H9 (cell line): ENCODE measurements at regions not wholly inside any gene's neighbourhood (a gene's known extent, or its start where the extent isn't known, plus 50 kb on each side); places are given as distances from the start of the nearest gene placed in this dataset.

Experiments used
- DNase-seq: peaks from one replicate; pipeline ENCODE4 v3.0.0-alpha.2; 2017
- H2AFZ ChIP-seq: one replicate; pipeline ENCODE4 v1.6.1; 2013; ENCODE audit warnings: mild to moderate bottlenecking, low read length, control low read depth, moderate library complexity
- H2AK5ac ChIP-seq: 2 replicates; pipeline ENCODE4 v1.6.1; 2013; ENCODE audit warnings: low read length, control low read depth, mixed read lengths; ENCODE audit not compliant: insufficient read length
- H2BK120ac ChIP-seq: one replicate; pipeline ENCODE4 v1.6.1; 2013; ENCODE audit warnings: low read depth, mild to moderate bottlenecking, low read length, control low read depth, inconsistent platforms; ENCODE audit not compliant: poor library complexity, severe bottlenecking
- H2BK12ac ChIP-seq: 2 replicates; pipeline ENCODE4 v1.6.1; 2013; ENCODE audit warnings: low read length, control low read depth, mixed read lengths, low read depth; ENCODE audit not compliant: insufficient read length
- H2BK15ac ChIP-seq: 2 replicates; pipeline ENCODE4 v1.6.1; 2013; ENCODE audit warnings: low read depth, low read length, control low read depth
- H2BK20ac ChIP-seq: one replicate; pipeline ENCODE4 v1.6.1; 2013; ENCODE audit warnings: low read depth, mild to moderate bottlenecking, low read length, control low read depth, inconsistent platforms; ENCODE audit not compliant: poor library complexity, severe bottlenecking
- H2BK5ac ChIP-seq: 2 replicates; pipeline ENCODE4 v1.6.1; 2013; ENCODE audit warnings: low read length, control low read depth, mixed read lengths; ENCODE audit not compliant: insufficient read length
- H3K14ac ChIP-seq: 2 replicates; pipeline ENCODE4 v1.6.1; 2013; ENCODE audit warnings: low read length, control low read depth; ENCODE audit not compliant: insufficient read depth
- H3K18ac ChIP-seq: 2 replicates; pipeline ENCODE4 v1.6.1; 2013; ENCODE audit warnings: low read depth, mild to moderate bottlenecking, mixed read lengths, low read length, control low read depth; ENCODE audit not compliant: insufficient read length
- H3K23ac ChIP-seq: 2 replicates; pipeline ENCODE4 v1.6.1; 2013; ENCODE audit warnings: low read length, control low read depth, mixed read lengths, low read depth; ENCODE audit not compliant: insufficient read length
- H3K23me2 ChIP-seq: 2 replicates; pipeline ENCODE4 v1.6.1; 2013; ENCODE audit warnings: low read depth, mild to moderate bottlenecking, mixed read lengths, low read length, control low read depth; ENCODE audit not compliant: insufficient read length, poor library complexity, severe bottlenecking
- H3K27ac ChIP-seq: 2 replicates; pipeline ENCODE4 v1.5.1; 2013; ENCODE audit warnings: low read length, control low read depth, mixed read lengths, low read depth; ENCODE audit not compliant: insufficient read length
- H3K27me3 ChIP-seq: 2 replicates; pipeline ENCODE4 v1.6.1; 2013; ENCODE audit warnings: low read length, control low read depth, inconsistent platforms; ENCODE audit not compliant: insufficient read depth
- H3K4ac ChIP-seq: 2 replicates; pipeline ENCODE4 v1.6.1; 2013; ENCODE audit warnings: low read depth, mild to moderate bottlenecking, control low read depth, inconsistent platforms, low read length, moderate library complexity
- H3K4me1 ChIP-seq: 2 replicates; pipeline ENCODE4 v1.6.1; 2013; ENCODE audit warnings: low read length, control low read depth, inconsistent platforms; ENCODE audit not compliant: insufficient read depth
- H3K4me2 ChIP-seq: 2 replicates; pipeline ENCODE4 v1.6.1; 2013; ENCODE audit warnings: low read length, control low read depth, mixed read lengths; ENCODE audit not compliant: insufficient read length, insufficient read depth
- H3K56ac ChIP-seq: 2 replicates; pipeline ENCODE4 v1.6.1; 2013; ENCODE audit warnings: low read depth, mild to moderate bottlenecking, mixed read lengths, low read length, control low read depth; ENCODE audit not compliant: insufficient read length
- H3K79me1 ChIP-seq: 2 replicates; pipeline ENCODE4 v1.6.1; 2013; ENCODE audit warnings: low read depth, mild to moderate bottlenecking, moderate library complexity, low read length, control low read depth, inconsistent platforms; ENCODE audit not compliant: insufficient read depth, poor library complexity, severe bottlenecking
- H3K79me2 ChIP-seq: 2 replicates; pipeline ENCODE4 v1.6.1; 2013; ENCODE audit warnings: low read length, control low read depth, inconsistent platforms; ENCODE audit not compliant: insufficient read depth
- H3K9ac ChIP-seq: 2 replicates; pipeline ENCODE4 v1.6.1; 2013; ENCODE audit warnings: low read length, control low read depth, mixed read lengths; ENCODE audit not compliant: insufficient read length; ENCODE audit errors: extremely low read depth
- H3K9me3 ChIP-seq: one replicate; pipeline ENCODE4 v1.6.1; 2013; ENCODE audit warnings: low read depth, low read length, inconsistent platforms; ENCODE audit not compliant: control insufficient read depth
- H3T11ph ChIP-seq: one replicate; pipeline ENCODE4 v1.6.1; 2013; ENCODE audit warnings: mild to moderate bottlenecking, low read length, control low read depth, inconsistent platforms
- H4K20me1 ChIP-seq: one replicate; pipeline ENCODE4 v1.6.1; 2013; ENCODE audit not compliant: control insufficient read depth, insufficient read length, insufficient read depth
- H4K5ac ChIP-seq: 2 replicates; pipeline ENCODE4 v1.6.1; 2013; ENCODE audit warnings: low read depth, mild to moderate bottlenecking, mixed read lengths, low read length, control low read depth; ENCODE audit not compliant: insufficient read length
- H4K8ac ChIP-seq: replicated peaks from 2 replicates; pipeline ENCODE4 v1.6.1; 2013; ENCODE audit warnings: low read length, control low read depth, mixed read lengths, low read depth; ENCODE audit not compliant: insufficient read length
- H4K91ac ChIP-seq: 2 replicates; pipeline ENCODE4 v1.6.1; 2013; ENCODE audit warnings: low read depth, mild to moderate bottlenecking, moderate library complexity, mixed read lengths, low read length, control low read depth; ENCODE audit not compliant: insufficient read length
- H3K27ac Mint-ChIP-seq, 3 experiments: 2 replicates in 2 of 3; 3 replicates in 1 of 3; pipeline ENCODE4 v1.8.0; 2020 to 2021; ENCODE audit warnings: mixed read lengths in 3 of 3, mild to moderate bottlenecking in 1 of 3, moderate library complexity in 1 of 3
- H3K27me3 Mint-ChIP-seq: 2 replicates; pipeline ENCODE4 v1.8.0; 2021; ENCODE audit warnings: low read depth, mild to moderate bottlenecking, moderate library complexity, mixed read lengths
- H3K36me3 Mint-ChIP-seq, 3 experiments: 2 replicates in 2 of 3; 3 replicates in 1 of 3; pipeline ENCODE4 v1.8.0; 2020 to 2021; ENCODE audit warnings: low read depth in 3 of 3, mixed read lengths in 3 of 3; ENCODE audit not compliant: insufficient read depth in 1 of 3
- H3K4me1 Mint-ChIP-seq, 2 experiments: 2 replicates each; pipeline ENCODE4 v1.8.0; 2020; ENCODE audit warnings: mixed read lengths in 2 of 2
- H3K4me3 Mint-ChIP-seq, 2 experiments: 2 replicates in 1 of 2; 3 replicates in 1 of 2; pipeline ENCODE4 v1.8.0; 2020 to 2021; ENCODE audit warnings: mild to moderate bottlenecking in 2 of 2, mixed read lengths in 2 of 2, moderate library complexity in 1 of 2
- H3K9me3 Mint-ChIP-seq, 2 experiments: 2 replicates in 1 of 2; 3 replicates in 1 of 2; pipeline ENCODE4 v1.8.0; 2020; ENCODE audit warnings: mild to moderate bottlenecking in 2 of 2, mixed read lengths in 2 of 2, moderate library complexity in 1 of 2
- WGBS: extraction: QIAGEN DNeasy Blood & Tissue Kit; methylation state at CpG from one replicate; pipeline ENCODE4 v1.1.7; 2013; ENCODE audit warnings: missing lambda C conversion rate, low lambda C conversion rate, mixed read lengths; ENCODE audit not compliant: insufficient read length; ENCODE audit errors: extremely low coverage; 5-methylcytosine and 5-hydroxymethylcytosine counted together
- TF ChIP-seq, protein P1 (sequence below): fragments of 200-600 bp; sonication (generic); conservative IDR thresholded peaks from 3 replicates; pipeline ENCODE4 v1.8.0; 2021; ENCODE audit warnings: antibody characterized with exemption, mild to moderate bottlenecking

DNA sequence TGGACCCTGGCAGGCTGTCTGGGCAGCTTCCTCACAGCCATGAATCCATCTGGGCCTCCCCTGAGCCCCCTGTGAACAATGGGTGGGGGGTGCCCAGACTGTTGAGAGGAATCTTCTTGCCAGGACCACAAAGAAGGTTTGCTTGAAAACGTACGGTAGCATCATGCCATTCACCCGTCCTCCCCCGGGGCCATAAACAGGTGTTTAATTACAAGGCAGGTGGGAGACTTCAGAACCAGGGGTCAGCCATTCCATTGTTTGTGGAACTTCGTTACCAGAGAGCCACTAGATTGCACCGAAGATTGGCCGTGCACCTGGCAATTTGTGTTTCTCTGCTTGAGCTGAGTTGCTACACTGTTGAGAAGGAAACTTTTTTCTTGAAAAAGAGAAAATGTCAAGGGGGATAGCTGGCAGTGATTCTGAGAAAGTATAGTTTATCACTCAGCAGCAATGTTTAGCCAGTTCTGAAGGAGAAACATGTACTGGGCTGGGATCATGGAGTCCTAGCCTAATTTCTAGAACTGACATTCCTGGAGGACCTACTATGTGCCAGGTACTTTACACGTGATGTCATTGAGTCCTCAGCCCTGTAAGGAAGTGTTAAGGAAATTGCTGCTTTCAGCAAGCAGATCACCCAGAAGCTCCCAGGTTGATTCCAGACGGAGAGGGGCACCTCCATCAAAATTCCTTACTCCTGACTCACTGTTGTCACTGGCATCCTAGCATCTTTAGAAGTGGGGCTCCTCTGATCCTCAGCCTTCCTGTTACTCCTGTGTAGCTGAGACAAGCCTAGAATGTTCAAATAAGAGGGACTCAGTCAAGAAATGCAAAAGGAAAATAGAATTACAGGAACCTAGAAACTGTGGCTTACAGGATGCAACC lies 103.8 kb upstream of the UBE2E1 start:
- Histone ChIP-seq H2BK120ac (no peak overlapping the region), H2AK5ac (no peak overlapping the region), H4K5ac (no peak overlapping the region), H3K4me2 (no peak overlapping the region), H4K20me1 (no peaks in the 10 kb centered on the region), H3K23me2 (no peaks in the 10 kb centered on the region), H2BK12ac (no peak overlapping the region), H3K56ac (no peak overlapping the region), H3K79me1 (no peaks in the 10 kb centered on the region), H2AFZ (no peak overlapping the region), H2BK15ac (no peak overlapping the region), H4K8ac (no peak overlapping the region), H3K27me3 (no peaks in the 10 kb centered on the region), H3K79me2 (no peaks in the 10 kb centered on the region), H3T11ph (no peak overlapping the region), H2BK20ac (no peak overlapping the region), H3K14ac (no peak overlapping the region), H3K4me1 (peaks cover 2% of the 10 kb centered on the region; the same call in 1 of the 2 replicates), H3K23ac (no peak overlapping the region), H3K9me3 (no peaks in the 10 kb centered on the region), H3K9ac (no peak overlapping the region), H4K91ac (no peak overlapping the region), H3K18ac (peak overlapping the region; percentile 7), H2BK5ac (no peak overlapping the region), H3K27ac (no peak overlapping the region), H3K4ac (no peak overlapping the region)
- WGBS, result no CpG with 5 or more reads among the region's 9 CpGs
- peak; percentile 52 for DNase-seq
- Mint-ChIP-seq H3K4me1 (peaks cover 17 to 18% of the 10 kb centered on the region in 2 experiments), H3K36me3 (no peaks in the 10 kb centered on the region), H3K27me3 (peaks cover 6% of the 10 kb centered on the region), H3K9me3 (no peaks in the 10 kb centered on the region), H3K4me3 (no peak overlapping the region), H3K27ac (peak overlapping the region in 1 of 3 experiments; percentile 84; a peak in 1 of 7 replicates)
- TF ChIP-seq, protein P1, sequence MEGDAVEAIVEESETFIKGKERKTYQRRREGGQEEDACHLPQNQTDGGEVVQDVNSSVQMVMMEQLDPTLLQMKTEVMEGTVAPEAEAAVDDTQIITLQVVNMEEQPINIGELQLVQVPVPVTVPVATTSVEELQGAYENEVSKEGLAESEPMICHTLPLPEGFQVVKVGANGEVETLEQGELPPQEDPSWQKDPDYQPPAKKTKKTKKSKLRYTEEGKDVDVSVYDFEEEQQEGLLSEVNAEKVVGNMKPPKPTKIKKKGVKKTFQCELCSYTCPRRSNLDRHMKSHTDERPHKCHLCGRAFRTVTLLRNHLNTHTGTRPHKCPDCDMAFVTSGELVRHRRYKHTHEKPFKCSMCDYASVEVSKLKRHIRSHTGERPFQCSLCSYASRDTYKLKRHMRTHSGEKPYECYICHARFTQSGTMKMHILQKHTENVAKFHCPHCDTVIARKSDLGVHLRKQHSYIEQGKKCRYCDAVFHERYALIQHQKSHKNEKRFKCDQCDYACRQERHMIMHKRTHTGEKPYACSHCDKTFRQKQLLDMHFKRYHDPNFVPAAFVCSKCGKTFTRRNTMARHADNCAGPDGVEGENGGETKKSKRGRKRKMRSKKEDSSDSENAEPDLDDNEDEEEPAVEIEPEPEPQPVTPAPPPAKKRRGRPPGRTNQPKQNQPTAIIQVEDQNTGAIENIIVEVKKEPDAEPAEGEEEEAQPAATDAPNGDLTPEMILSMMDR, result no peak
